GM12878 (cell line): ENCODE measurements at regions not wholly inside any gene's neighbourhood (a gene's known extent, or its start where the extent isn't known, plus 50 kb on each side); places are given as distances from the start of the nearest gene placed in this dataset.

Experiments used
- ATAC-seq: fragments of 200-7000 bp; cut with Tn5 transposase; 3 replicates; pipeline ENCODE4 v1.9.1; 2020; ENCODE audit warnings: mild to moderate bottlenecking, moderate library complexity
- BruUV-seq: library from RNA; stranded (reverse); fragments of 400-500 nt; replicated peaks from 2 replicates; lab custom pipeline; 2021; lab: Mats Ljungman, UMichigan
- CTCF ChIA-PET: fragments of 300-600 bp; sonication (Branson Sonifier 250); formaldehyde crosslinking; extraction: SDS; loops from one replicate; lab custom pipeline; 2021; ENCODE audit warnings: inconsistent platforms; lab: Yijun Ruan, JAX
- POLR2A ChIA-PET: fragments of 350-600 bp; formaldehyde crosslinking; extraction: SDS; loops from one replicate; lab custom pipeline; 2021; ENCODE audit warnings: inconsistent platforms; lab: Charles Lee
- RAD21 ChIA-PET: fragments of 300-600 bp; sonication (Branson Sonifier 250); formaldehyde crosslinking; loops from one replicate; lab custom pipeline; 2023; ENCODE audit warnings: antibody characterized with exemption; ENCODE audit not compliant: unreplicated experiment; lab: Charles Lee
- SMC1A ChIA-PET: fragments of 300-600 bp; sonication (Branson Sonifier 250); formaldehyde crosslinking; loops from one replicate; lab custom pipeline; 2023; ENCODE audit not compliant: unreplicated experiment, uncharacterized antibody; lab: Charles Lee
- DNase-seq: peaks from one replicate; pipeline ENCODE4 v3.0.0-alpha.2; 2011; ENCODE audit warnings: low read depth, low spot score
- FAIRE-seq: peaks from 3 replicates; lab custom pipeline; 2011; peaks lifted over from hg19 to GRCh38; lab: Jason Lieb, UNC
- H2AFZ ChIP-seq: 2 replicates; pipeline ENCODE4 v1.6.0; 2011; ENCODE audit warnings: low read depth, low read length, control low read depth; ENCODE audit not compliant: control insufficient read depth
- H3K27ac ChIP-seq: 2 replicates; pipeline ENCODE4 v1.5.1; 2011; ENCODE audit warnings: control low read depth; ENCODE audit not compliant: control insufficient read depth, insufficient read depth
- H3K27me3 ChIP-seq, 2 experiments: replicated peaks in 1 of 2; 2 replicates each; pipeline versions ENCODE4 v1.6.0 to v1.6.1; 2011; ENCODE audit warnings: low read length in 1 of 2; ENCODE audit not compliant: control insufficient read depth in 2 of 2, insufficient read depth in 2 of 2
- H3K36me3 ChIP-seq, 2 experiments: 2 replicates each; pipeline ENCODE4 v1.5.1; 2011; ENCODE audit warnings: low read length in 1 of 2; ENCODE audit not compliant: control insufficient read depth in 2 of 2, insufficient read depth in 2 of 2
- H3K4me1 ChIP-seq: 2 replicates; pipeline ENCODE4 v1.6.1; 2011; ENCODE audit warnings: mild to moderate bottlenecking, low read length, moderate library complexity, mixed read lengths; ENCODE audit not compliant: control insufficient read depth, insufficient read depth
- H3K4me2 ChIP-seq: 2 replicates; pipeline ENCODE4 v1.6.0; 2011; ENCODE audit warnings: control low read depth; ENCODE audit not compliant: control insufficient read depth, insufficient read depth
- H3K4me3 ChIP-seq: fragments of 200-600 bp; sonication (generic); 2 replicates; pipeline ENCODE4 v1.5.1; 2016
- H3K79me2 ChIP-seq: 2 replicates; pipeline ENCODE4 v1.6.0; 2011; ENCODE audit warnings: low read length; ENCODE audit not compliant: control insufficient read depth, insufficient read depth
- H3K9ac ChIP-seq: 2 replicates; pipeline ENCODE4 v1.8.0; 2011; ENCODE audit warnings: low read length, control low read depth, mixed read lengths; ENCODE audit not compliant: control insufficient read depth, insufficient read depth
- H3K9me3 ChIP-seq: replicated peaks from 3 replicates; pipeline ENCODE4 v1.5.1; 2011; ENCODE audit warnings: mild to moderate bottlenecking, low read length; ENCODE audit not compliant: control insufficient read depth, insufficient read depth
- H4K20me1 ChIP-seq: 2 replicates; pipeline ENCODE4 v1.6.0; 2011; ENCODE audit not compliant: control insufficient read depth, insufficient read depth
- IKZF2 ChIP-seq, 2 experiments: fragments of 450-650 bp; IDR thresholded peaks; 2 replicates each; pipeline ENCODE4 v1.6.1; 2017; ENCODE audit warnings: mild to moderate bottlenecking in 2 of 2, moderate library complexity in 2 of 2
- SRF ChIP-seq, 2 experiments: IDR thresholded peaks; 2 replicates each; pipeline ENCODE4 v1.6.1; 2011; ENCODE audit warnings: low read depth in 2 of 2, low read length in 2 of 2, mild to moderate bottlenecking in 1 of 2, moderate library complexity in 1 of 2
- ZBED1 ChIP-seq: IDR thresholded peaks from 2 replicates; pipeline ENCODE4 v1.6.1; 2016; ENCODE audit warnings: borderline replicate concordance
- WGBS: methylation state at CpG from one replicate; pipeline ENCODE4 v1.1.6; 2016; ENCODE audit warnings: low lambda C conversion rate; ENCODE audit not compliant: insufficient replicate concordance, insufficient coverage; ENCODE audit errors: missing lambda C conversion rate; 5-methylcytosine and 5-hydroxymethylcytosine counted together
- in situ Hi-C: fragments of 300-500 bp; cut with MboI; formaldehyde crosslinking; loops from 9 replicates; pipeline ENCODE4 v1.14.3; 2018; ENCODE audit warnings: mixed read lengths
- intact Hi-C: fragments of 100-400 bp; cut with micrococcal nuclease; formaldehyde crosslinking; loops from one replicate; pipeline ENCODE4 v1.14.2; 2022; ENCODE audit not compliant: unreplicated experiment
- TF ChIP-seq, protein P1 (sequence below): fragments of 450-650 bp; IDR thresholded peaks from 2 replicates; pipeline ENCODE4 v1.6.1; 2017; ENCODE audit warnings: mild to moderate bottlenecking, moderate library complexity
- TF ChIP-seq, protein P2 (sequence below): IDR thresholded peaks from 2 replicates; pipeline ENCODE4 v1.6.1; 2011; ENCODE audit warnings: low read depth, low read length, improper control_type of control experiment, borderline replicate concordance
- TF ChIP-seq, protein P3 (sequence below): fragments of 450-650 bp; formaldehyde crosslinking; IDR thresholded peaks from 2 replicates; pipeline ENCODE4 v1.4.0; 2022; ENCODE audit warnings: mild to moderate bottlenecking, moderate library complexity
- TF ChIP-seq, protein P4 (sequence below): fragments of 450-650 bp; IDR thresholded peaks from 2 replicates; pipeline ENCODE4 v1.6.1; 2016; ENCODE audit warnings: mild to moderate bottlenecking, moderate library complexity, borderline replicate concordance

DNA sequence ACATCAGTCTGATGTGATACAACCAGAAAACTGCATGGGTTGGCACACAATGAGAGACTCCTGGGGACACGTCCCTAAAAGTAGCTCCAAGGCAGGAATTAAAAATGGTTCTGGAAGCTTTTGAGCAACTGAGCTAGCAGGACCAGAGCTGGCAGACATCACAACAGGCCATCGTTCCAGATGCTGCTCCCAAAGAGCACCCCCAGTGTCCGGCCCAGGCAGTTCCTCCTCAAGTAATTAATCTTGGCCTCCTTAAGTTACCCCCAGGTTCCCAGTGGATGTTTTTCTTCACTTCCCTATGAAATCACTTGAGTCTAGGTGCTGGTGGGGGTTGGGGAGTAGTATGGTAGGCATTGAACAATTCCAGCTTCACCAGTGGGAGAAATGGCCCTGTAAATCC lies 711.6 kb downstream of the MECOM start (continued):
- TF ChIP-seq, protein P1, sequence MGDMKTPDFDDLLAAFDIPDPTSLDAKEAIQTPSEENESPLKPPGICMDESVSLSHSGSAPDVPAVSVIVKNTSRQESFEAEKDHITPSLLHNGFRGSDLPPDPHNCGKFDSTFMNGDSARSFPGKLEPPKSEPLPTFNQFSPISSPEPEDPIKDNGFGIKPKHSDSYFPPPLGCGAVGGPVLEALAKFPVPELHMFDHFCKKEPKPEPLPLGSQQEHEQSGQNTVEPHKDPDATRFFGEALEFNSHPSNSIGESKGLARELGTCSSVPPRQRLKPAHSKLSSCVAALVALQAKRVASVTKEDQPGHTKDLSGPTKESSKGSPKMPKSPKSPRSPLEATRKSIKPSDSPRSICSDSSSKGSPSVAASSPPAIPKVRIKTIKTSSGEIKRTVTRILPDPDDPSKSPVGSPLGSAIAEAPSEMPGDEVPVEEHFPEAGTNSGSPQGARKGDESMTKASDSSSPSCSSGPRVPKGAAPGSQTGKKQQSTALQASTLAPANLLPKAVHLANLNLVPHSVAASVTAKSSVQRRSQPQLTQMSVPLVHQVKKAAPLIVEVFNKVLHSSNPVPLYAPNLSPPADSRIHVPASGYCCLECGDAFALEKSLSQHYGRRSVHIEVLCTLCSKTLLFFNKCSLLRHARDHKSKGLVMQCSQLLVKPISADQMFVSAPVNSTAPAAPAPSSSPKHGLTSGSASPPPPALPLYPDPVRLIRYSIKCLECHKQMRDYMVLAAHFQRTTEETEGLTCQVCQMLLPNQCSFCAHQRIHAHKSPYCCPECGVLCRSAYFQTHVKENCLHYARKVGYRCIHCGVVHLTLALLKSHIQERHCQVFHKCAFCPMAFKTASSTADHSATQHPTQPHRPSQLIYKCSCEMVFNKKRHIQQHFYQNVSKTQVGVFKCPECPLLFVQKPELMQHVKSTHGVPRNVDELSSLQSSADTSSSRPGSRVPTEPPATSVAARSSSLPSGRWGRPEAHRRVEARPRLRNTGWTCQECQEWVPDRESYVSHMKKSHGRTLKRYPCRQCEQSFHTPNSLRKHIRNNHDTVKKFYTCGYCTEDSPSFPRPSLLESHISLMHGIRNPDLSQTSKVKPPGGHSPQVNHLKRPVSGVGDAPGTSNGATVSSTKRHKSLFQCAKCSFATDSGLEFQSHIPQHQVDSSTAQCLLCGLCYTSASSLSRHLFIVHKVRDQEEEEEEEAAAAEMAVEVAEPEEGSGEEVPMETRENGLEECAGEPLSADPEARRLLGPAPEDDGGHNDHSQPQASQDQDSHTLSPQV: no peak
- no peak for TF ChIP-seq ZBED1
- TF ChIP-seq, protein P2, sequence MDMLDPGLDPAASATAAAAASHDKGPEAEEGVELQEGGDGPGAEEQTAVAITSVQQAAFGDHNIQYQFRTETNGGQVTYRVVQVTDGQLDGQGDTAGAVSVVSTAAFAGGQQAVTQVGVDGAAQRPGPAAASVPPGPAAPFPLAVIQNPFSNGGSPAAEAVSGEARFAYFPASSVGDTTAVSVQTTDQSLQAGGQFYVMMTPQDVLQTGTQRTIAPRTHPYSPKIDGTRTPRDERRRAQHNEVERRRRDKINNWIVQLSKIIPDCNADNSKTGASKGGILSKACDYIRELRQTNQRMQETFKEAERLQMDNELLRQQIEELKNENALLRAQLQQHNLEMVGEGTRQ: no peak

DNA sequence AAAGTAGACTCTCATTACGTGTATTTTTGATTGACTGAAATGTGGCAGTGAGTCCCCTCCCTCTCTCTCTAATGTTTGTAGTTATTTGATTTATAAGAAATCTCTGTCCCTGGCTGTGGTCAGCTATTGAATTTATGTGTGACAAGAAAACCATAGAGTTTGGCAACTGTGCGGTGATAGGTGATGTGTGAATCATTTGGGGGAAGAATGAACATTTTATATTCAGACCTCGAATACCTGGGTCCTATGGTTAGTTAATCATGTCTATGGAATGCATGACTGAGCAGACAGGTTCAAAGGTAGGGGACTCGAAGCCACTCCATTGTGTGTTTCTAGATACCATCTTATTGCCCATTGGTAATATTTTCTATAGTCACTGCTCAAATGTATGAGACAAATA lies 712.1 kb downstream of the MECOM start:
- intact Hi-C loops (no loop called here), in situ Hi-C loops (no loop called here)
- ChIA-PET RAD21 (no interaction called here), CTCF (no interaction called here), SMC1A (interaction anchor here (1.3 kb wide), 1 partner anchor 10 kb away, joined by 4 read pairs; no protein-coding TSS in a partner anchor), POLR2A (no interaction called here)
- no peak overlapping the region for H3K9ac ChIP-seq
- ATAC-seq: no peak
- no peaks in the 10 kb centered on the region for H3K27me3 ChIP-seq
- H3K9me3 ChIP-seq: no peaks in the 10 kb centered on the region
- no peak for DNase-seq
- 26% methylated on average over 4 of the region's 4 CpGs for WGBS
- H3K4me2 ChIP-seq: no peak overlapping the region
- no peak overlapping the region for H3K4me3 ChIP-seq
- H4K20me1 ChIP-seq: no peaks in the 10 kb centered on the region
- no peaks in the 10 kb centered on the region for H3K4me1 ChIP-seq
- H2AFZ ChIP-seq: no peak overlapping the region
- no peaks in the 10 kb centered on the region for H3K79me2 ChIP-seq
- H3K36me3 ChIP-seq: no peaks in the 10 kb centered on the region
- FAIRE-seq: no peak
- H3K27ac ChIP-seq: no peak overlapping the region
- TF ChIP-seq IKZF2 (IDR thresholded peaks at IDR 0.05) (no peak), SRF (IDR thresholded peaks at IDR 0.05; ENCODE audit: low read depth in 2 of 2, low read length in 2 of 2) (no peak)
- TF ChIP-seq, protein P3, sequence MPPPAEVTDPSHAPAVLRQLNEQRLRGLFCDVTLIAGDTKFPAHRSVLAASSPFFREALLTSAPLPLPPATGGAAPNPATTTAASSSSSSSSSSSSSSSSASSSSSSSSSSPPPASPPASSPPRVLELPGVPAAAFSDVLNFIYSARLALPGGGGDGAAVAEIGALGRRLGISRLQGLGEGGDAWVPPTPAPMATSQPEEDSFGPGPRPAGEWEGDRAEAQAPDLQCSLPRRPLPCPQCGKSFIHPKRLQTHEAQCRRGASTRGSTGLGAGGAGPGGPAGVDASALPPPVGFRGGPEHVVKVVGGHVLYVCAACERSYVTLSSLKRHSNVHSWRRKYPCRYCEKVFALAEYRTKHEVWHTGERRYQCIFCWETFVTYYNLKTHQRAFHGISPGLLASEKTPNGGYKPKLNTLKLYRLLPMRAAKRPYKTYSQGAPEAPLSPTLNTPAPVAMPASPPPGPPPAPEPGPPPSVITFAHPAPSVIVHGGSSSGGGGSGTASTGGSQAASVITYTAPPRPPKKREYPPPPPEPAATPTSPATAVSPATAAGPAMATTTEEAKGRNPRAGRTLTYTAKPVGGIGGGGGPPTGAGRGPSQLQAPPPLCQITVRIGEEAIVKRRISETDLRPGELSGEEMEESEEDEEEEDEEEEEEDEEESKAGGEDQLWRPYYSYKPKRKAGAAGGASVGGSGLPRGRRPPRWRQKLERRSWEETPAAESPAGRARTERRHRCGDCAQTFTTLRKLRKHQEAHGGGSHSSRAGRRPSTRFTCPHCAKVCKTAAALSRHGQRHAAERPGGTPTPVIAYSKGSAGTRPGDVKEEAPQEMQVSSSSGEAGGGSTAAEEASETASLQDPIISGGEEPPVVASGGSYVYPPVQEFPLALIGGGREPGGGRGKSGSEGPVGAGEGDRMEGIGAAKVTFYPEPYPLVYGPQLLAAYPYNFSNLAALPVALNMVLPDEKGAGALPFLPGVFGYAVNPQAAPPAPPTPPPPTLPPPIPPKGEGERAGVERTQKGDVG (CRISPR knock-in tag): no peak
- TF ChIP-seq, protein P2: no peak
- TF ChIP-seq, protein P4, sequence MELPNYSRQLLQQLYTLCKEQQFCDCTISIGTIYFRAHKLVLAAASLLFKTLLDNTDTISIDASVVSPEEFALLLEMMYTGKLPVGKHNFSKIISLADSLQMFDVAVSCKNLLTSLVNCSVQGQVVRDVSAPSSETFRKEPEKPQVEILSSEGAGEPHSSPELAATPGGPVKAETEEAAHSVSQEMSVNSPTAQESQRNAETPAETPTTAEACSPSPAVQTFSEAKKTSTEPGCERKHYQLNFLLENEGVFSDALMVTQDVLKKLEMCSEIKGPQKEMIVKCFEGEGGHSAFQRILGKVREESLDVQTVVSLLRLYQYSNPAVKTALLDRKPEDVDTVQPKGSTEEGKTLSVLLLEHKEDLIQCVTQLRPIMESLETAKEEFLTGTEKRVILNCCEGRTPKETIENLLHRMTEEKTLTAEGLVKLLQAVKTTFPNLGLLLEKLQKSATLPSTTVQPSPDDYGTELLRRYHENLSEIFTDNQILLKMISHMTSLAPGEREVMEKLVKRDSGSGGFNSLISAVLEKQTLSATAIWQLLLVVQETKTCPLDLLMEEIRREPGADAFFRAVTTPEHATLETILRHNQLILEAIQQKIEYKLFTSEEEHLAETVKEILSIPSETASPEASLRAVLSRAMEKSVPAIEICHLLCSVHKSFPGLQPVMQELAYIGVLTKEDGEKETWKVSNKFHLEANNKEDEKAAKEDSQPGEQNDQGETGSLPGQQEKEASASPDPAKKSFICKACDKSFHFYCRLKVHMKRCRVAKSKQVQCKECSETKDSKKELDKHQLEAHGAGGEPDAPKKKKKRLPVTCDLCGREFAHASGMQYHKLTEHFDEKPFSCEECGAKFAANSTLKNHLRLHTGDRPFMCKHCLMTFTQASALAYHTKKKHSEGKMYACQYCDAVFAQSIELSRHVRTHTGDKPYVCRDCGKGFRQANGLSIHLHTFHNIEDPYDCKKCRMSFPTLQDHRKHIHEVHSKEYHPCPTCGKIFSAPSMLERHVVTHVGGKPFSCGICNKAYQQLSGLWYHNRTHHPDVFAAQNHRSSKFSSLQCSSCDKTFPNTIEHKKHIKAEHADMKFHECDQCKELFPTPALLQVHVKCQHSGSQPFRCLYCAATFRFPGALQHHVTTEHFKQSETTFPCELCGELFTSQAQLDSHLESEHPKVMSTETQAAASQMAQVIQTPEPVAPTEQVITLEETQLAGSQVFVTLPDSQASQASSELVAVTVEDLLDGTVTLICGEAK: no peak
- TF ChIP-seq, all 136 proteins: peak for 0
- BruUV-seq: no TSS peak
